ENCODE measurements at regions not wholly inside any gene's neighbourhood (a gene's known extent, or its start where the extent isn't known, plus 50 kb on each side); places are given as distances from the start of the nearest gene placed in this dataset.
"Not testable (repeated sequence)": the region's sequence is repeated elsewhere in the genome, so short reads cannot be mapped to it uniquely, and the experiment has no call there.

GRCh38 chr7:156043416-156044178 is 231.3 kb upstream of the SHH start:
- no peak for DNase-seq (ENCODE audit: low spot score)
- Histone ChIP-seq H3K27ac (no peak overlapping the region), H3K4me3 (no peak overlapping the region)
- no peak for TF ChIP-seq CTCF (IDR thresholded peaks at IDR 0.05)

- TF ChIP-seq CTCF (IDR thresholded peaks at IDR 0.05), result no peak
- no peak for DNase-seq (ENCODE audit: low spot score)
- no peak overlapping the region for H3K4me3 ChIP-seq
- H3K27ac ChIP-seq, result no peak overlapping the region
Observed at GRCh38 chr7:156041398-156041797, 229.1 kb upstream of the SHH start.

- no peak overlapping the region for H3K4me3 ChIP-seq
- TF ChIP-seq CTCF (IDR thresholded peaks at IDR 0.05), result no peak
- no peak overlapping the region for H3K27ac ChIP-seq
- no peak for DNase-seq (ENCODE audit: low spot score)
Observed at GRCh38 chr7:156039971-156040677, 227.9 kb upstream of the SHH start.

- TF ChIP-seq CTCF (IDR thresholded peaks at IDR 0.05), result no peak
- Histone ChIP-seq H3K4me3 (no peak overlapping the region), H3K27ac (no peak overlapping the region)
- DNase-seq (ENCODE audit: low spot score), result no peak
Observed at GRCh38 chr7:156039194-156039593, 226.9 kb upstream of the SHH start.

GRCh38 chr7:156038345-156038744 is 226.1 kb upstream of the SHH start:
- no peak for DNase-seq (ENCODE audit: low spot score)
- no peak for TF ChIP-seq CTCF (IDR thresholded peaks at IDR 0.05)
- no peak overlapping the region for H3K27ac ChIP-seq
- H3K4me3 ChIP-seq, result no peak overlapping the region

GRCh38 chr7:156036153-156036552 is 223.9 kb upstream of the SHH start:
- Histone ChIP-seq H3K27ac (no peak overlapping the region), H3K4me3 (no peak overlapping the region)
- no peak for TF ChIP-seq CTCF (IDR thresholded peaks at IDR 0.05)
- DNase-seq (ENCODE audit: low spot score), result no peak

- peak; percentile 28 for DNase-seq (ENCODE audit: low spot score)
- H3K27ac ChIP-seq, H3K4me3 ChIP-seq: not testable (repeated sequence)
Observed at GRCh38 chr7:156035387-156035786, 223.1 kb upstream of the SHH start.

All from coronary artery (tissue), 2 donors.